ELR (cell line): ENCODE measurements at regions not wholly inside any gene's neighbourhood (a gene's known extent, or its start where the extent isn't known, plus 50 kb on each side); places are given as distances from the start of the nearest gene placed in this dataset.
"Not testable (repeated sequence)": the region's sequence is repeated elsewhere in the genome, so short reads cannot be mapped to it uniquely, and the experiment has no call there.

Experiments
- DNase-seq: peaks from one replicate; pipeline ENCODE4 v3.0.0-alpha.2; 2015; ENCODE audit warnings: low read depth

GRCh38 chr18:5830902-5831301, 64.4 kb downstream of the TMEM200C start:
- not testable (repeated sequence) for DNase-seq

- DNase-seq, result no peak
These were observed 66.4 kb downstream of the TMEM200C start for GRCh38 chr18:5828913-5829312.

GRCh38 chr18:5825663-5826062, 69.7 kb downstream of the TMEM200C start:
- DNase-seq, result no peak

- no peak for DNase-seq
These were observed 70.8 kb downstream of the TMEM200C start for GRCh38 chr18:5824370-5824984.

- DNase-seq, result no peak
These were observed 77.5 kb downstream of the TMEM200C start for GRCh38 chr18:5817816-5818215.

- DNase-seq, result no peak
These were observed 88.5 kb downstream of the TMEM200C start for GRCh38 chr18:5806860-5807259.

GRCh38 chr18:5787936-5788335, 107.4 kb downstream of the TMEM200C start:
- DNase-seq, result no peak

GRCh38 chr18:5779922-5780321, 115.4 kb downstream of the TMEM200C start:
- no peak for DNase-seq

- no peak for DNase-seq
These were observed 122.8 kb downstream of the TMEM200C start for GRCh38 chr18:5772306-5773105.

- no peak for DNase-seq
These were observed 124.0 kb downstream of the TMEM200C start for GRCh38 chr18:5771343-5771742.

- DNase-seq, result no peak
These were observed 125.1 kb downstream of the TMEM200C start for GRCh38 chr18:5770176-5770575.

GRCh38 chr18:5768454-5768853, 126.9 kb downstream of the TMEM200C start:
- DNase-seq, result no peak

- no peak for DNase-seq
These were observed 136.1 kb downstream of the TMEM200C start for GRCh38 chr18:5759194-5759593.

- no peak for DNase-seq
These were observed 138.5 kb downstream of the TMEM200C start for GRCh38 chr18:5756823-5757222.

GRCh38 chr18:5747678-5748077, 147.6 kb downstream of the TMEM200C start:
- DNase-seq, result no peak

GRCh38 chr18:5746844-5747243, 148.5 kb downstream of the TMEM200C start:
- DNase-seq, result no peak

GRCh38 chr18:5744659-5745058, 150.7 kb downstream of the TMEM200C start:
- DNase-seq, result no peak

- DNase-seq, result no peak
These were observed 156.8 kb downstream of the TMEM200C start for GRCh38 chr18:5738526-5738925.

- no peak for DNase-seq
These were observed 163.0 kb downstream of the TMEM200C start for GRCh38 chr18:5732318-5732717.

GRCh38 chr18:5729983-5730699, 165.2 kb downstream of the TMEM200C start:
- no peak for DNase-seq

- no peak for DNase-seq
These were observed 166.8 kb downstream of the TMEM200C start for GRCh38 chr18:5728531-5728930.

- DNase-seq, result no peak
These were observed 169.3 kb downstream of the TMEM200C start for GRCh38 chr18:5726011-5726410.

- no peak for DNase-seq
These were observed 173.4 kb downstream of the TMEM200C start for GRCh38 chr18:5721924-5722323.
